ENCODE measurements at regions not wholly inside any gene's neighbourhood (a gene's known extent, or its start where the extent isn't known, plus 50 kb on each side); places are given as distances from the start of the nearest gene placed in this dataset.
"Not testable (repeated sequence)": the region's sequence is repeated elsewhere in the genome, so short reads cannot be mapped to it uniquely, and the experiment has no call there.

- not testable (repeated sequence) for H3K27ac Mint-ChIP-seq; H3K27me3 Mint-ChIP-seq (ENCODE audit: low read depth); H3K4me1 Mint-ChIP-seq (ENCODE audit: low read depth); ATAC-seq (replicated peaks in 1 of 2); H3K36me3 Mint-ChIP-seq (ENCODE audit: insufficient read depth in 2 of 2); H3K4me3 Mint-ChIP-seq; DNase-seq
- H3K9me3 Mint-ChIP-seq, result peaks cover 5 to 12% of the 10 kb centered on the region in 2 donors
Observed at GRCh38 chr5:114844711-114845110, 325.0 kb downstream of the TRIM36 start.

- no peak for ATAC-seq (replicated peaks in 1 of 2)
- no peaks in the 10 kb centered on the region for H3K4me1 Mint-ChIP-seq (ENCODE audit: low read depth)
- no peak overlapping the region for H3K27ac Mint-ChIP-seq
- no peaks in the 10 kb centered on the region for H3K27me3 Mint-ChIP-seq (ENCODE audit: low read depth)
- no peaks in the 10 kb centered on the region for H3K36me3 Mint-ChIP-seq (ENCODE audit: insufficient read depth in 2 of 2)
- H3K4me3 Mint-ChIP-seq, result no peak overlapping the region
- H3K9me3 Mint-ChIP-seq, result peaks cover 4% of the 10 kb centered on the region in 2 donors
- no peak for DNase-seq
Observed at GRCh38 chr5:114839360-114839759, 330.3 kb downstream of the TRIM36 start.

GRCh38 chr5:114838937-114839336 is 330.8 kb downstream of the TRIM36 start:
- DNase-seq (no peak), ATAC-seq (replicated peaks in 1 of 2) (no peak)
- Mint-ChIP-seq H3K27me3 (ENCODE audit: low read depth) (no peaks in the 10 kb centered on the region), H3K4me1 (ENCODE audit: low read depth) (no peaks in the 10 kb centered on the region), H3K4me3 (no peak overlapping the region), H3K27ac (no peak overlapping the region), H3K36me3 (ENCODE audit: insufficient read depth in 2 of 2) (no peaks in the 10 kb centered on the region), H3K9me3 (peaks cover 4% of the 10 kb centered on the region in 2 donors)

DNA sequence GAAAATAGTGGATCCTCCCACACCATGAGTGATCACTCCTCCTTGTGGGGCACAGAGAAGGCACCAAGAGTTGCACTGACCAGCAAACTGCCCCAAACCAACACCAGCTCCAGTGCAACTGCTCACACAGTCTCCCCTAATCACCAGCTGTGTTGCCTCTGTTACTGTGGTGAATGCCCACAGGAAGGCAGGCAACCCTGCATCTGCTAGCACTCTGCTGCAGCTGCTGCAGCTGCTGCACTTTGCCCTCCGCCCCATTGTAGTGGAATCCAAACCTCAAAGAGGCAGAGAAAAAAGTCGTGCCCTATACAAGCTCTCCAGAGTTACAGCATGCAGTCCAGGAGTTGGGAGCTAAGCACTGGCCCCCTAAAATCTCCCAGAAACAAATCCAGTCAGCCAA is 339.6 kb downstream of the TRIM36 start:
- no peaks in the 10 kb centered on the region for H3K27me3 Mint-ChIP-seq (ENCODE audit: low read depth)
- H3K36me3 Mint-ChIP-seq (ENCODE audit: insufficient read depth in 2 of 2), result peaks cover 0 to 5% of the 10 kb centered on the region in 2 donors
- H3K27ac Mint-ChIP-seq, result no peak overlapping the region
- ATAC-seq (replicated peaks in 1 of 2), result no peak
- peaks cover 2 to 3% of the 10 kb centered on the region in 2 donors for H3K9me3 Mint-ChIP-seq
- H3K4me3 Mint-ChIP-seq, result no peak overlapping the region
- no peaks in the 10 kb centered on the region for H3K4me1 Mint-ChIP-seq (ENCODE audit: low read depth)
- no peak for DNase-seq

- DNase-seq, result no peak
- Mint-ChIP-seq H3K4me1 (ENCODE audit: low read depth) (no peaks in the 10 kb centered on the region), H3K4me3 (no peak overlapping the region), H3K27ac (no peak overlapping the region), H3K36me3 (ENCODE audit: insufficient read depth in 2 of 2) (peaks cover 0 to 5% of the 10 kb centered on the region in 2 donors), H3K27me3 (ENCODE audit: low read depth) (no peaks in the 10 kb centered on the region), H3K9me3 (peaks cover 4 to 7% of the 10 kb centered on the region in 2 donors)
- no peak for ATAC-seq (replicated peaks in 1 of 2)
Observed at GRCh38 chr5:114822863-114823262, 346.8 kb downstream of the TRIM36 start.

- no peaks in the 10 kb centered on the region for H3K27me3 Mint-ChIP-seq (ENCODE audit: low read depth)
- H3K4me1 Mint-ChIP-seq (ENCODE audit: low read depth), result no peaks in the 10 kb centered on the region
- peaks cover 5 to 7% of the 10 kb centered on the region in 2 donors for H3K9me3 Mint-ChIP-seq
- H3K36me3 Mint-ChIP-seq (ENCODE audit: insufficient read depth in 2 of 2), result peaks cover 0 to 5% of the 10 kb centered on the region in 2 donors
- no peak for ATAC-seq (replicated peaks in 1 of 2)
- no peak overlapping the region for H3K27ac Mint-ChIP-seq
- no peak overlapping the region for H3K4me3 Mint-ChIP-seq
- no peak for DNase-seq
Observed at GRCh38 chr5:114822436-114822835, 347.3 kb downstream of the TRIM36 start.

GRCh38 chr5:114790403-114790792 is 379.3 kb downstream of the TRIM36 start:
- ATAC-seq (replicated peaks in 1 of 2) (no peak), DNase-seq (no peak)
- Mint-ChIP-seq H3K36me3 (ENCODE audit: insufficient read depth in 2 of 2) (no peaks in the 10 kb centered on the region), H3K27ac (no peak overlapping the region), H3K9me3 (no peaks in the 10 kb centered on the region), H3K4me1 (ENCODE audit: low read depth) (no peaks in the 10 kb centered on the region), H3K4me3 (no peak overlapping the region), H3K27me3 (ENCODE audit: low read depth) (no peaks in the 10 kb centered on the region)

- H3K4me1 Mint-ChIP-seq (ENCODE audit: low read depth), result no peaks in the 10 kb centered on the region
- H3K27me3 Mint-ChIP-seq (ENCODE audit: low read depth), result no peaks in the 10 kb centered on the region
- H3K27ac Mint-ChIP-seq, result no peak overlapping the region
- H3K36me3 Mint-ChIP-seq (ENCODE audit: insufficient read depth in 2 of 2), result no peaks in the 10 kb centered on the region
- no peaks in the 10 kb centered on the region for H3K9me3 Mint-ChIP-seq
- no peak overlapping the region for H3K4me3 Mint-ChIP-seq
- ATAC-seq (replicated peaks in 1 of 2) (no peak), DNase-seq (no peak)
Observed at GRCh38 chr5:114789773-114790402, 379.8 kb downstream of the TRIM36 start.

- H3K27ac Mint-ChIP-seq, result no peak overlapping the region
- no peaks in the 10 kb centered on the region for H3K27me3 Mint-ChIP-seq (ENCODE audit: low read depth)
- no peak overlapping the region for H3K4me3 Mint-ChIP-seq
- no peak for DNase-seq
- H3K4me1 Mint-ChIP-seq (ENCODE audit: low read depth), result no peaks in the 10 kb centered on the region
- no peaks in the 10 kb centered on the region for H3K36me3 Mint-ChIP-seq (ENCODE audit: insufficient read depth in 2 of 2)
- no peak for ATAC-seq (replicated peaks in 1 of 2)
- H3K9me3 Mint-ChIP-seq, result peaks cover 0 to 2% of the 10 kb centered on the region in 2 donors
Observed at GRCh38 chr5:114782869-114783268, 386.8 kb downstream of the TRIM36 start.

DNA sequence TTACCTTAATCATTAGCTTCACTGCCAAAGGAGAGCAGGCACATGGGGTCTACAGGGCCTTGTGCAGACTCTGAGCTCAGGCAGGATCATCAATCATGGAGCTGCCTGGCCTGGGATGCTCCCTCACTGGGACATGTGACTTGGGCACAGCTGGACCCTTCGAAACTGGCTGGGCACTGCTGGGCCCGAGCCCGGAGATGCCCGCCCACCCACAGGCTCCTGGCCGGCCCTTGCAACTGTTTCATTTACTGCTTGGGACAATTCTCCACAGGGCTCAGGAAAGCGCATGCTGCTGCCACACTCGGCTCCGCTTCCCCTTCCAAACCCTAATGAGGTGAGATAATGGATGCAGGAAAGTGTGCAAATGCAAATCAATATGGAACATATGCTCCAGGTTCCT is 387.5 kb downstream of the TRIM36 start:
- DNase-seq (no peak), ATAC-seq (replicated peaks in 1 of 2) (no peak)
- H3K9me3 Mint-ChIP-seq, result peaks cover 0 to 2% of the 10 kb centered on the region in 2 donors
- H3K4me3 Mint-ChIP-seq, result no peak overlapping the region
- H3K27me3 Mint-ChIP-seq (ENCODE audit: low read depth), result no peaks in the 10 kb centered on the region
- no peaks in the 10 kb centered on the region for H3K4me1 Mint-ChIP-seq (ENCODE audit: low read depth)
- no peak overlapping the region for H3K27ac Mint-ChIP-seq
- no peaks in the 10 kb centered on the region for H3K36me3 Mint-ChIP-seq (ENCODE audit: insufficient read depth in 2 of 2)

GRCh38 chr5:114780290-114780689 is 389.4 kb downstream of the TRIM36 start:
- Mint-ChIP-seq H3K36me3 (ENCODE audit: insufficient read depth in 2 of 2) (no peaks in the 10 kb centered on the region), H3K4me1 (ENCODE audit: low read depth) (no peaks in the 10 kb centered on the region), H3K9me3 (peaks cover 0 to 2% of the 10 kb centered on the region in 2 donors), H3K27ac (no peak overlapping the region), H3K27me3 (ENCODE audit: low read depth) (no peaks in the 10 kb centered on the region), H3K4me3 (no peak overlapping the region)
- ATAC-seq (replicated peaks in 1 of 2) (no peak), DNase-seq (no peak)

GRCh38 chr5:114744406-114744805 is 382.5 kb downstream of the KCNN2 start:
- no peaks in the 10 kb centered on the region for H3K27me3 Mint-ChIP-seq (ENCODE audit: low read depth)
- H3K4me1 Mint-ChIP-seq (ENCODE audit: low read depth), result no peaks in the 10 kb centered on the region
- peaks cover 3 to 4% of the 10 kb centered on the region in 2 donors for H3K9me3 Mint-ChIP-seq
- no peak for ATAC-seq (replicated peaks in 1 of 2)
- H3K4me3 Mint-ChIP-seq, result no peak overlapping the region
- no peak for DNase-seq
- no peak overlapping the region for H3K27ac Mint-ChIP-seq
- H3K36me3 Mint-ChIP-seq (ENCODE audit: insufficient read depth in 2 of 2), result no peaks in the 10 kb centered on the region

DNA sequence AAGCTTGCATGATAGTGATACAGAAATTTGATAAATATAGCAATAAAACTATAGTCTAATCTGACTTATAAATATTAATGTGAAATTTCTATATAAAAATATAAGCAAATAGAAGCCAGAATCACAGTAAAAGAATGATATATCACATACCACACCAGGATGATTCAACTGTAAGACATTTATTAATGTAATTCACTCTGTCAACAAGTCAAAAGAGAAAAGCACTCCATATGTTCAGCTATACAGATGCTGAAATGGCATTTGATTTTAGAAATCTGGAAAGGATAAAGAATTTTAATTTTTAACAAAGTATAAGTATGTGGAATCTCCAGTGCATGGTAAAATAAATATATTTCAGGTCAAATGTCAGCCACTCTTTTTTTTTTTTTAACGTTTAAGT is 372.4 kb downstream of the KCNN2 start:
- ATAC-seq (replicated peaks in 1 of 2), result no peak
- Mint-ChIP-seq H3K27ac (no peak overlapping the region), H3K4me3 (no peak overlapping the region)

GRCh38 chr5:114729986-114730385 is 368.1 kb downstream of the KCNN2 start:
- Mint-ChIP-seq H3K27me3 (ENCODE audit: low read depth) (no peaks in the 10 kb centered on the region), H3K9me3 (peaks cover 8 to 16% of the 10 kb centered on the region in 2 donors), H3K4me3 (no peak overlapping the region), H3K4me1 (ENCODE audit: low read depth) (no peaks in the 10 kb centered on the region), H3K36me3 (ENCODE audit: insufficient read depth in 2 of 2) (no peaks in the 10 kb centered on the region), H3K27ac (no peak overlapping the region)
- DNase-seq, result no peak
- ATAC-seq (replicated peaks in 1 of 2), result no peak

More for the DNA sequence above, 372.4 kb downstream of the KCNN2 start:
- H3K4me1 Mint-ChIP-seq (ENCODE audit: low read depth), result no peaks in the 10 kb centered on the region
- H3K9me3 Mint-ChIP-seq, result peaks cover 8 to 13% of the 10 kb centered on the region in 2 donors
- H3K36me3 Mint-ChIP-seq (ENCODE audit: insufficient read depth in 2 of 2), result no peaks in the 10 kb centered on the region
- no peaks in the 10 kb centered on the region for H3K27me3 Mint-ChIP-seq (ENCODE audit: low read depth)
- no peak for DNase-seq
